Posterior vena cava (tissue), 2 donors: ENCODE measurements at regions not wholly inside any gene's neighbourhood (a gene's known extent, or its start where the extent isn't known, plus 50 kb on each side); places are given as distances from the start of the nearest gene placed in this dataset.
"Not testable (repeated sequence)": the region's sequence is repeated elsewhere in the genome, so short reads cannot be mapped to it uniquely, and the experiment has no call there.

Source experiments
- DNase-seq: peaks from one replicate; pipeline ENCODE4 v3.0.0-alpha.2; 2020; ENCODE audit warnings: low spot score
- intact Hi-C, 2 donors: fragments of 100-400 bp; cut with DNase I; formaldehyde crosslinking; loops; one replicate each; pipeline versions ENCODE4 v1.14.1 to v1.14.2; 2022 to 2023
- donor health status: DM: yes; HTN: yes; CAD: no.
- donor health status: DM: yes; HTN: yes; CAD: no.

DNA sequence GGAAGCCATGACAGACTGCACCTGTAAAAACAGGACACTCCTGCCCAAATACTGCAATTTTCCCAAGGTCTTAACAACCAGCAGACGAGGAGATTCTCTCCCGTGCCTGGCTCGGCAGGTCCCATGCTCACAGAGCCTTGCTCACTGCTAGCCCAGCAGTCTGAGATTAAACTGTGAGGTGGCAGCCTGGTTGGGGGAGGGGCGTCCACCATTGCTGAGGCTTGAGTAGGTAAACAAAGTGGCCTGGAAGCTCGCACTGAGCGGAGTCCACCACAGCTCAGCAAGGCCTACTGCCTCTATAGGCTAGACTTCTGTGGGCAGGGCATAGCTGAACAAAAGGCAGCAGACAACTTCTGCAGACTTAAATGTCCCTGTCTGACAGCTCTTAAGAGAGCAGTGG is 80.3 kb downstream of the ANXA5 start:
- intact Hi-C loops, DNase-seq: not testable (repeated sequence)

DNA sequence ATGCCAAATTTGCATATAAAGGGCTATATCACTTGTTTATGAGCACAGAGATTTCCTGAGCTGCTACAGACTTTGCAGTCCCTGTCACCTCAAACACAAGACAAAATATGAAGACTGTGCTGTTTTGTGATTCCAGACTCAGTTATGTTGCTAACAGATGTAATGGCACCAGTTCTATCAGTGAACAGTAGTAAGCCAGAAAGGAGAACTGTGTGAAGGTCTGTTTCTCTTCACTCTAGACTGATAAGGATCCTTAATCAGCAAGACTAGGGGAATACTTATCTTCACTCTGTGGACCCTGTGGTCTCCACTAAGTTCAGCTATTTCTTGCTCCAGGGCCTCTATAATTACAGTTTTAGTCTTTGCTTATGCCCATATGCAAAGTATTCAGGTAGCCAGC is 82.7 kb downstream of the ANXA5 start:
- no peak for DNase-seq
- intact Hi-C loops = no loop called here

DNA sequence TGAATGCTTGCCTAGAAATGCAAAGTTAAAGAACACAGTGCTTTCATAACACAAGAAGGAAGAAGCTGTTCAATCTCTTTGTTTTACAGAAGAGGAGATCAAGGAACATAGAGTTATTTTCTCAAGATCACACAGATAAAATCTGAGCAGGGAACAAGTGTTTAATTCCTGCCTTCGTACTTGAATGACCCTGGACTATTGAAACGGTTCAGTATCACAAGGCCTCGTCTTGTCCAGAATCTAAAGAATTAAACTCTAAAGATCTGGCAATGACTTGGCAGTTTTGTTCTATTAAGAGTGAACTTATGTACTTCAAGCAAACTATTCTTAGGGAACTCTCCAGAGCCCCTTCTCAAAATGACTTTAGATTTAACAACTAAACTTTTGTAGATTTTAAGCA is 97.7 kb downstream of the ANXA5 start:
- intact Hi-C loops = no loop called here
- no peak for DNase-seq

DNA sequence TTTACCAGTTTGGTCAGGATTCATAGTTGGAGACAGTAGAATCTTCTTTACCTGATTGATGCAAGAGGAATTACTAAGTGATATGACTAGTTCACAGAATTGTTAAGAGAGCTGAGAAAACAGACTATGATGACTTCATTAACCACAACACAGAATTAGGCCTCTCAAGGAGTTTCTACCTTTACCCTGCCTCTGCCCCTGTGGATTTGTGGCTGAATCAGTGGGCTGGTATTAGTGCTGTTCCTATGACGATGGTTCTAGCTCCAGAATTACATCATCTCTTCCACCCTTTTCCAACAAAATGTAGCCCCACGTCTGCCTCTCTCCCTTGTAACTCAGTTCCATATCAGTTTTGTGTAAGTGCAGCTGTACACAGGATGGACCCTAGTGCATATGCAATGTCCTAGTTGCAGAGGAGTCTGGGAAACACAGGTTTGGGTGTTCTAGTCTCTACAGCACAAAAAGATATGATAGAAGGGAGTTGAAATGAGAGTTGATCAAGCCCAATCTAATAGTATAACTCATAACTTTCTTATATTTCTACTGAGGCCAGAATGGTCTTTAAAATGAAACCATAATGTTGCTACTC is 99.3 kb downstream of the ANXA5 start:
- intact Hi-C loops = no loop called here

DNA sequence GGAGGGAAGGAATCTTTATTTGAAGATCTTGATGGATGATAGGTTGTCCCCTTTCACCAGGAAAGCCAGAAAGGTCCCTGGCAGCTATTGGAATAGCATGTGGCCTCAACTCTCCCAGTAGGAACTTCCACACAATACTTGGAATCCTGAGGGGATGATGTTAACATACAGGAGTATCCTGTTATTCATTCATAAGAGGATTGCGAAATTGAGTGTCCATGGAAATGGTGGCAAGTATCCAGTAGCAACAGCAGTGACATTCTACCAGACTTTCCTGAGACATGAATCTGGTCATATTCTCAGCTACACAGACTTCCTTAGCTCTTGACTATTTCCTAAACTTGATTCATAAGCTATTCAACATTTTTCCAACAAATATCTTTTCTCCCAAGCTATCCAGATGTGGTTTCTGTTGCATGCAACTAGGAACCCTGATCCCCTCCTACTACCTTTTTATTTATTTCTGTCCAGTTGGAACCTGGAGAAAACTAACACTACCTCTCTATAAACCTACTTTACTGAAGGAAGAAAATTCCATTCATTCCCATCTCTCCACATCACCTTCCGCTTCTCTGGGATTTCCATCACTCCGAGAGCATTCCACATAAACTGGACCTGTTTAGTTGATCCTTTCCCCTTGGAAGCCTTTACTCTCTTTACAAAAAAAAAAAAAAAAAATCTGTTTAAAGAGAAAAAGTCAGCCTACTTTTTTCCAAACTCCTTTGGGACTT is 101.8 kb downstream of the ANXA5 start:
- intact Hi-C loops = no loop called here
- no peak for DNase-seq

More for the DNA sequence above, 99.3 kb downstream of the ANXA5 start:
- DNase-seq = no peak

DNA sequence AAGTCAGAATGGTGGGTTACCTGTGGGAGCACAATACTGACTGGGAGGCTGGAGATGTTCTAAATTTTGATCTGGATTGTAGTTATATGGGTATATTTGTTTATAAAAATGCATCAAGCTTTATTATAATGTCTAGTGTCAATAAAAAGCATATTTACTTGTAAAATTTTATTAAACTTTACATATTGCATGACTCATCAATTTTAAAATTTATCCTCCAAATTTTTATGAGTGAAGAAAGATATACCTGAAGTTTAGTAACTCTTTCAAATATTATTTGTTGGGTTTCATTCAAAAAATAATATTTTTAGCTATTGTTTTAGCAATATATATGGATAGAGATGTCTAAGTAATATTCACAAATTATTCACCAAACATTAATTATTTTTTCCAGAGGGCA is 103.0 kb downstream of the ANXA5 start:
- no peak for DNase-seq
- intact Hi-C loops = no loop called here

DNA sequence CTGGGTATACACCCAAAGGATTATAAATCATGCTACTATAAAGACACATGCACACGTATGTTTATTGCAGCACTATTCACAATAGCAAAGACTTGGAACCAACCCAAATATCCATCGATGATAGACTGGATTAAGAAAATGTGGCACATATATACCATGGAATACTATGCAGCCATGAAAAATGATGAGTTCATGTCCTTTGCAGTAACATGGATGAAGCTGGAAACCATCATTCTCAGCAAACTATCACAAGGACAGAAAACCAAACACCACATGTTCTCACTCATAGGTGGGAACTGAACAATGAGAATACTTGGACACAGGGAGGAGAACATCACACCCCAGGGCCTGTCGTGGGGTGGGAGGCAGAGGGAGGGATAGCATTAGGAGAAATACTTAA is 104.5 kb downstream of the ANXA5 start:
- DNase-seq, intact Hi-C loops: not testable (repeated sequence)

DNA sequence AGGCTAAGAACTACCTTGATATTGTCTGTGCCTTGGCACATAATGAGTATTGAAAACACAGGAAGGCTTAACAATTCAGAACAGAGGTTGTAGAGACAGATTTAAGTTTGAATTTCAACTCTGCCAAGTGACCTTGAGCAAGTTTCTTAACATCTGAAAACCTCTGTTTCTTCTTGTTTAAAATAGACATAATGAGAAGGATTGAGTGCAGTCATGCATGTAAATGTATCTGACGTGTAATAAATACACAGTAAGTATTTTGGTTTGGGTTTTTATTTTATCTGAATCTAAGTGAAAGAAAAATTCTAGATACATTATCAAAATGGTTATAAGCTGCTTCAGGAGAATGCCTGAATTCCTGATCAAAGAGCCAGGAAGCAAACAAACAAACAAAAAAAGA is 111.9 kb downstream of the ANXA5 start:
- intact Hi-C loops = no loop called here
- no peak for DNase-seq

DNA sequence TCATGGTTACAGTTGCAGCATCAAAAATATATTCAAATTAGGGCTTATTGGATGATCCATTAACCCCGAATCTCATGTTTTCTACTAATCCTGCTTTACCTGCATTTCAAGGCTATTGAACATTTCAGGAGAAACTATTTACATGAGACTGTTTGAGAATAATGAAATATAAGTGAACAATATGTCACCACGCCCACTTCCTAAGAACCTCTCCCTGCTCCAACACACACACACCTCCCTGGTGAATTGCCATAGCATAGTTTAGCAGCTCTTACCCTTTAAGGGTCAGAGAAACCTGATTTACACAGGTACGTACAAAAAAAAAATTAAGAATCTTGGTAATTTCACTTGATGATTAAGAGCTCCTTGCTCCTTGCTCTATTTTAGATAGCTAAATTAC is 113.4 kb downstream of the ANXA5 start:
- intact Hi-C loops = no loop called here

DNA sequence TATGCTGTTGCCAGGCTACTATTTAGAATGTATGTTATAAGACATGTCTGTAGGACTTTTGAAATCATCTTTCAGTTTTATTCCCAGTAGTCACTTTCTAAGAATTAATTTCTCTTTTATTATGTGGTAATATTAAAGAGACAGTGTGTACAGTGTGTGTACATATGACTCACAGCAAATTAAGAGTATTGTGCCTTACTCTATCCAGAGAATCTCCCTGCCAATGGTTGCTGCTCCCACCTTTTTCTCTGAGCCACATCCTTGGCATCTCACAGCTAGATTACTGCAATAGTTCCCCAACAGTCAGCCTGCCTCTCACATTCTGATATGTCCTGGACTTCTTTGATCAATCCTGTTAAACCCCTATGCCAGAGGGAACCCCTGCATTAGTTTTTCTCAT is 114.5 kb downstream of the ANXA5 start:
- no peak for DNase-seq
- intact Hi-C loops = no loop called here

More for the DNA sequence above, 113.4 kb downstream of the ANXA5 start:
- DNase-seq = no peak

DNA sequence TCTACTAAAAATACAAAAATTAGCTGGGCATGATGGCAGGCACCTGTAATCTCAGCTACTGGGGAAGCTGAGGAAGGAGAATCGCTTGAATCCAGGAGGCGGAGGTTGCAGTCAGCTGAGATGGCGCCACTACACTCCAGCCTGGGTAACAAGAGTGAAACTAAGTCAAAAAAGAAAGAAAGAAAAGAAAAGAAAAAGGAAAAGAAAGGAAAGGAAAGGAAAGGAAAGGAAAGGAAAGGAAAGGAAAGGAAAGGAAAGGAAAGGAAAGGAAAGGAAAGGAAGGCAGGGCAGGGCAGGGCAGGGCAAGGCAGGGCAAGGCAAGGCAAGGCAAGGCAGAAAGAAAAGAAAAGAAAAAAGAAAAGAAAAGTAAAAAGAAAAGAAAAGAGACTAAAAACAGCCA is 121.4 kb downstream of the ANXA5 start:
- intact Hi-C loops, DNase-seq: not testable (repeated sequence)

DNA sequence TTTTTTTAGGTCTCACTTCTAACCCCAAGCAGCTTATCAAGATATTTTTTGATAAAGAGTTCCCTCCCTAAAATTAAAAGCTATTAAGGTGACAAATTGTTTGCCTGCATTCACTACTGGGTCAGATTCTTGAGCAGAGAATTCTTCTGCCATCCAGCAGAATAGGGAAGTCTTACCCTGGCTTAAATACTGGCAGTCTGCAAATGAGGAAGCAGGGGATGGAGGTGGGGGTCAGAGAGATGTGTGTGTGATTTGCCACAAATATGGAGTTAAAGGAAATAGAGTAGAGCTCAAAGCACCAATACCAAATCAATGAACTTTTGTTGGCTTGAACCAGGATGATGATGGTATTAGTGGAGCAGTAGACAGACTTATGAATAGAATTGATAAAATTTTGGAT is 122.2 kb downstream of the ANXA5 start:
- intact Hi-C loops = no loop called here
- DNase-seq = no peak

DNA sequence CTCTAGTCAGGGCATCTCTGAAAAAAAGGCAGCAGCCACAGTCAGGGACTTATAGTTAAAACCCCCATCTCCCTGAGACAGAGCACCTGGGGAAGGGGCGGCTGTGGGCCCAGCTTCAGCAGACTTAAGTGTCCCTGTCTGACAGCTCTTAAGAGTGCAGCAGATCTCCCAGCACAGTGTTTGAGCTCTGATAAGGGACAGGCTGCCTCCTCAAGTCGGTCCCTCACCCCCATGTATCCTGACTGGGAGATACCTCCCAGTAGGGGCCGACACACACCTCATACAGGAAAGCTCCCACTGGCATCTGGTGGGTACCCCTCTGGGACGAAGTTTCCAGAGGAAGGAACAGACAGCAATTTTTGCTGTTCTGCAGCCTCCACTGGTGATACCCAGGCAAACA is 129.0 kb downstream of the ANXA5 start:
- no peak for DNase-seq
- intact Hi-C loops = no loop called here

DNA sequence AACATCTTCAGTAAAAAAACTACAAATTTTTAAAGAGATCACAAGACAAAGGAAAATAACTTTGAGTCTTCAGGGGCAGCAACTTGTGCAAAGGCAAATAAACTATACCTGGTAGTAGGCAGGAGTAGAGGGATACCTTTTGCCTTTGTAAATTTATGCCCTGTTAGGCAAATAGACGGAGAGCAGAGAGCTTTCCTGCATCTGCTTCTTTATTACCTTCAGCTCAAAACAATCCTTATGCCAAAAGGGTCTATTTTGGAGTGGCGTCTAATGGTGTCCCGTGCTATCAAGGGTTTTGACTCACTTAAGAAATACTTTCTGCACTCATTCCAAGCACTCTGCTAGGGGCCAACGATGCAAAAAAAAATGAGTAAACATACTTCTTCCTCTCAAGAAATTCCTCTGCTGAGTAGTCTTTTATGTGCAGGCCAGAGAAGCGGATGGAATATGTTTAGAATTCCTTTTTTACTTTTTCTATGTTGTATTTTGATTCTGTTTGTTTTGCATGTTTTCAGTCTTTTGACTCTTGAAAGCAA is 131.9 kb downstream of the ANXA5 start:
- DNase-seq = no peak
- intact Hi-C loops = no loop called here

DNA sequence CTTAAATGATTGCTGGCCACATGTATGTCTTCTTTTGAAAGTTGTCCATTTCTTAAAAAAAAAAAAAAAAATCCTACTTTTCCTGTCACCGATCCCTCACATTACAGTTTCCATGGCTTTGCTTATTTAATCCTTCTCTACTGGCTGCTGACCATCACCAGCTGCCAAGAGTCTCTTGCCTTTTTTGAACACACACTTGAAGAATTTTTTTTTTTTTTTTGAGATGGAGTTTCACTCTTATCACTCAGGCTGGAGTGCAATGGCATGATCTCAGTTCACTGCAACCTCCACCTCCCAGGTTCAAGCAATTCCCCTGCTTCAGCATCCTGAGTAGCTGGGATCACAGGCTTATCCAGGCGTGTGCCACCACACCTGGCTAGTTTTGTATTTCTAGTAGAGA is 134.0 kb downstream of the ANXA5 start:
- intact Hi-C loops = no loop called here
- no peak for DNase-seq

DNA sequence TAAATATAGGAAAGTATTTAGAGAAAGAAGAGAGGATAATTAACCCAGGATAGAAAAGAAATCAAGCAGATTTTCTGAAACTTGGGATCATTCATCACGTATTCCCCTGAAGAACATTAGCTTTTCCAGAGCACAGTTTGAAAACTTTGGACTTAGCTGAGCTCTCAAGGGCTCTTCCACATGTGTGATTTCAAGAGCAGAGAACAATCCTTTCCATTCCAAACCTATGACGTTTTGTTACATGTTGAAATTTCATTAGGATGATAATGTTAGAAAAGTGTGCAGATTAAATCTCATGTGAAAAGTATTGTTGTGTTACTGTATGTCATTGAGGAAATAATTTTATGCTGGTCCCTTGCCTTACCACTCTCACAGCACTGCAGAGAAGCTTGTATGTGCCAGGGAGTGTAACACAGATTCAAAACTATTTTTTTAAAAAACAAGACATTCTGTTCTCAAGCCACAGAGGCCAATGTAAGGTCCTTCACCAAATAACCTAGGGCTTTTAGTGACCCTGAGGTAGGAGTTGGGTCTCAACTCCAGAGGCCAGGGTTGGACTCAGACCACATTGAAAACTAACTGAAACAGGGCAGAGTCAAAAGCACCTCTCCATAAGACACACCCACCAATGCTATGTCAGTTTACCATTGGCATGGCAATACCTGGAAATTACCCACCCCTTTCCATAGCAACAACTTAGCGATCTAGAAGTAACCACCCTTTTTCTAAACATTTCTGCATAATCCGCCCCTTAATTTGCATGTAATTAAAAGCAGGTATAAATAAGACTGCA is 141.3 kb downstream of the ANXA5 start:
- DNase-seq = no peak
- intact Hi-C loops = no loop called here

DNA sequence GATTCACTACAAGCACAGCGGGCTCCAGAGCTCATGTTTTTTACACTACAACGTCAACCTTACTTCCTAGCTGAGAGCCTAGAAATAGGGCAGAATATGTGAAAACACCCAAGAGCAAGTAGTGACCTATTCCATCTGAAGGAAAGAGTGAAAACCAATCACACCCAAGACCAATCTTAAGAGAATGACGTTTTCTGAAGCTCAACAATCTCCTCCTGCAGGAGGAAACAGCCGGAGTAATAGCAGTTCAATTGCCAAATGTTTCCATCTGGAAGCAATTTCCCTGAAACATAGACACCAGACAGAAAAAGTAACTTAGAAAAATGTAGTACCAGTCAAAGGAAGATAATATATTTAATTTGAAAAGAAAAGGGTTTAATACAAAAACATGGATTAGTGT is 142.4 kb downstream of the ANXA5 start:
- intact Hi-C loops = no loop called here

DNA sequence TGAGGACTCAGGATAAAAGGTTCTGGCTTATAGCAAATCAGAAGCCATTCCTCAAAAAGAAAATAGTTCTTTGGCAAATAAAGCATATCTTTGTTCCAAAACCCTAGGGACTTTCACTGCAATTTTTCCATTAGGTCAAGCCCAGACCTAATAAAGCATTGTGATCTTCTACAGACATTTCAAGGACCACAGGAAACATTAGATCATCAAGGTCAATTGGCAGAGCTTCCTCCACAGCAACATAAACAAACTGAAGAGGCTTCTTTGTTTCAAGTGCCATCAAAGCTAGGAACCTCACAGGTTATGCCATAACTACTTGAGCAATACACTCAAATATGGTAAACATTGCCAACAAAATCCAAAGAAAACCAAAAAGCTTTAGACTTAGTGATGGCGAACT is 144.9 kb downstream of the ANXA5 start:
- intact Hi-C loops = no loop called here
- no peak for DNase-seq

More for the DNA sequence above, 142.4 kb downstream of the ANXA5 start:
- DNase-seq = no peak

DNA sequence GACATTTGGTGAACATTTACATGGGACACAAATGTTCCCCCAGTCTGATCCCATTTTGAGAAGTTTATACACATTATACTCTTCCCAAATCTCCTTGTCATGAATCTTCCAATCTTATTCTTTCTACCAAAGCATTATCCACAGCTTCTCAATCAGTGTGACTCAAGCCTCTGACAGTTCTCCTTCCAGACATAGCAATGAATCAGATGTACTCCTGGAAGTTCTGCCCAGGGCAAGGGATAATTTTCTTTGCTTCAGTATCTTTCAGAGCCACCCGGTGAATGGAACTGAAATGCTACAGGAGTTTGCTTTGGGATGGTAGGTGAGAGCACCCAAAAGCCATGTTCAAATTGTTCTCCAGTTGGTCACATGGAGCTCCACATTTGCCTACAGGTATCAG is 145.5 kb downstream of the ANXA5 start:
- no peak for DNase-seq
- intact Hi-C loops = no loop called here

DNA sequence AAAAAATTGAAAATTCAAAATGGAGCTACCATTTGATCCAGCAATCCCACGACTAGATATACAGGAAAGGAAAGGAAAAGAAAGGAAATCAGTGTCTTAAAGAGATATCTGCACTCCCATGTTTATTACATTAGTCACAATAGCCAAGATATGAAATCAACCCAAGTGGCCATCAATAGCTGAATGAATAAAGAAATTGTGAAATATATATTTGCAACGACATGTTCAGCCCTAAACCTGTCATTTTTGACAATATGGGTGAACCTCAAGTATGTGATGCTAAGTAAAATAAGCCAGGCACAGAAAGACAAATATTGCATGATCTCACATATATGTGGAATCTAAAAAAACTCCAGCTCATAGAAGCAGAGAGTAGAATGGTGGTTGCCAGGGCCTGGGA is 155.1 kb downstream of the ANXA5 start:
- intact Hi-C loops = no loop called here
- no peak for DNase-seq
